Prostate gland (tissue), 2 donors: ENCODE measurements at regions not wholly inside any gene's neighbourhood (a gene's known extent, or its start where the extent isn't known, plus 50 kb on each side); places are given as distances from the start of the nearest gene placed in this dataset.

Experiments
- DNase-seq: peaks from one replicate; pipeline ENCODE4 v3.0.0-alpha.2; 2019; ENCODE audit warnings: low spot score
- H3K27ac ChIP-seq, 2 donors: fragments of 200-600 bp; sonication (generic); 2 replicates each; pipeline ENCODE4 v1.5.1; 2017 to 2019
- H3K27me3 ChIP-seq: fragments of 200-600 bp; sonication (generic); replicated peaks from 2 replicates; pipeline ENCODE4 v1.5.1; 2019; ENCODE audit not compliant: insufficient read depth
- H3K36me3 ChIP-seq, 2 donors: fragments of 200-600 bp; sonication (generic); 1 replicate in 1 of 2; 2 replicates in 1 of 2; pipeline versions ENCODE4 v1.5.1 to v1.8.1; 2017 to 2019
- H3K4me1 ChIP-seq: fragments of 200-600 bp; sonication (generic); replicated peaks from 2 replicates; pipeline ENCODE4 v1.5.1; 2019
- H3K4me3 ChIP-seq, 2 donors: fragments of 200-600 bp; sonication (generic); 2 replicates each; pipeline ENCODE4 v1.5.1; 2017 to 2019
- H3K9me3 ChIP-seq: fragments of 200-600 bp; sonication (generic); 2 replicates; pipeline ENCODE4 v1.5.1; 2017
- POLR2A ChIP-seq: fragments of 450-650 bp; IDR thresholded peaks from one replicate; pipeline ENCODE4 v1.6.1; 2016; ENCODE audit warnings: antibody characterized with exemption, mild to moderate bottlenecking
- POLR2AphosphoS5 ChIP-seq: sonication (generic); formaldehyde crosslinking; IDR thresholded peaks from one replicate; pipeline ENCODE4 v1.6.1; 2017; ENCODE audit warnings: antibody characterized with exemption
- WGBS: methylation state at CpG from one replicate; pipeline ENCODE4 v1.1.5; 2018; 5-methylcytosine and 5-hydroxymethylcytosine counted together
- intact Hi-C: fragments of 100-400 bp; cut with DNase I; formaldehyde crosslinking; loops from one replicate; pipeline ENCODE4 v1.14.2; 2022
- TF ChIP-seq, protein P1 (sequence below), 4 experiments: fragments of 200-600 bp in 2 of 4; fragments of 450-650 bp in 2 of 4; sonication (generic) in 2 of 4; IDR thresholded peaks; 1 replicate in 3 of 4; 2 replicates in 1 of 4; pipeline ENCODE4 v1.5.1; 2016 to 2019; ENCODE audit warnings: antibody characterized with exemption in 4 of 4, mild to moderate bottlenecking in 2 of 4, moderate library complexity in 2 of 4

DNA sequence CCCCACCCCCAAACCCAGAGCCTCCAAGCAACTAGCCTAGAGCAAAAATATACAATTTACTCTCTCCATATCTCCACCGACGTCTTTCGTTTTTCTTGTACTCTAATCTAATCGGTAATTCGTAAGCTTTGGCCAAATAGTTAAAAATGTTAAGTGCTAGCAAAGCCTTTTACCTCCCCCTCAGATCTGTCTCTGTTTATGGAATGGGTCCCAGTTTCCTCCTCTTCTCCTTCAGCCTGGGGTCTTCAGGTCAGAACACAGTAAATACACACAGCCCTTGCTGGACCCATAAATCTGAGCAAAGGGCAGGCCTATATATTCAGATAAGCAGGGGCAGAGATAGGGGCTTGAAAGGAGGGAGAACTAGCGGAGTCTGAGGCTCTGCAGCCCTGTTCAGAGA, 267.4 kb downstream of the MEIS1 start:
- no peak for DNase-seq
- Histone ChIP-seq H3K36me3 (no peaks in the 10 kb centered on the region), H3K27me3 (no peaks in the 10 kb centered on the region), H3K27ac (peak overlapping the region in 1 of 2 donors; percentile 15), H3K9me3 (no peaks in the 10 kb centered on the region), H3K4me1 (peaks cover 9% of the 10 kb centered on the region), H3K4me3 (no peak overlapping the region)
- WGBS, result 65% methylated on average over 6 of the region's 6 CpGs
- TF ChIP-seq POLR2AphosphoS5 (no peak), POLR2A (no peak)
- TF ChIP-seq, protein P1, sequence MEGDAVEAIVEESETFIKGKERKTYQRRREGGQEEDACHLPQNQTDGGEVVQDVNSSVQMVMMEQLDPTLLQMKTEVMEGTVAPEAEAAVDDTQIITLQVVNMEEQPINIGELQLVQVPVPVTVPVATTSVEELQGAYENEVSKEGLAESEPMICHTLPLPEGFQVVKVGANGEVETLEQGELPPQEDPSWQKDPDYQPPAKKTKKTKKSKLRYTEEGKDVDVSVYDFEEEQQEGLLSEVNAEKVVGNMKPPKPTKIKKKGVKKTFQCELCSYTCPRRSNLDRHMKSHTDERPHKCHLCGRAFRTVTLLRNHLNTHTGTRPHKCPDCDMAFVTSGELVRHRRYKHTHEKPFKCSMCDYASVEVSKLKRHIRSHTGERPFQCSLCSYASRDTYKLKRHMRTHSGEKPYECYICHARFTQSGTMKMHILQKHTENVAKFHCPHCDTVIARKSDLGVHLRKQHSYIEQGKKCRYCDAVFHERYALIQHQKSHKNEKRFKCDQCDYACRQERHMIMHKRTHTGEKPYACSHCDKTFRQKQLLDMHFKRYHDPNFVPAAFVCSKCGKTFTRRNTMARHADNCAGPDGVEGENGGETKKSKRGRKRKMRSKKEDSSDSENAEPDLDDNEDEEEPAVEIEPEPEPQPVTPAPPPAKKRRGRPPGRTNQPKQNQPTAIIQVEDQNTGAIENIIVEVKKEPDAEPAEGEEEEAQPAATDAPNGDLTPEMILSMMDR (IDR thresholded peaks at IDR 0.05), result no peak
- intact Hi-C loops, result loop anchor here (5.0 kb wide), 1 partner anchor 335 kb away; no protein-coding TSS in a partner anchor

DNA sequence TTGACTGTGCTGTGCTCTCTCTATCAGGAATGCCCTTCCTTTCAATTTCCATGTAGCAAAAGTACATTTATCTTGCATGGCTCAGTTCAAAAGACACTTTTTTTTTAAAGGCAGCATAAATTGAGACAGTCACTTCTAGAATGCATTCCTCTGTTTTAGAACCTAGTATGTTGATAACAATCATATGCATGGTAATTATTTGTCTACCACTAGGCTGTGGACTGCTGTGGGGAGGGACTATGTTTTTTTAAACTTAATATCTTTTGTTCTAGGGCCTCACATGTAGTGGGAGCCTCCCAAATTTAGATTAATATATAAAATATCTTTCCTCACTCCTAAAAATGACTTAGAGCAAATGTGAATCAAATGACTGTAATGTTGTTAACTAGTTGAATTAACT, 269.9 kb downstream of the MEIS1 start:
- no peak overlapping the region for H3K27ac ChIP-seq
- no peaks in the 10 kb centered on the region for H3K27me3 ChIP-seq
- no peak for DNase-seq
- TF ChIP-seq, protein P1 (IDR thresholded peaks at IDR 0.05), result no peak
- TF ChIP-seq POLR2AphosphoS5, result no peak
- no peak for TF ChIP-seq POLR2A
- peaks cover 6% of the 10 kb centered on the region for H3K4me1 ChIP-seq
- intact Hi-C loops, result loop anchor here (5.0 kb wide), 1 partner anchor 333 kb away; no protein-coding TSS in a partner anchor
- H3K9me3 ChIP-seq, result no peaks in the 10 kb centered on the region
- no peaks in the 10 kb centered on the region for H3K36me3 ChIP-seq
- H3K4me3 ChIP-seq, result no peak overlapping the region

DNA sequence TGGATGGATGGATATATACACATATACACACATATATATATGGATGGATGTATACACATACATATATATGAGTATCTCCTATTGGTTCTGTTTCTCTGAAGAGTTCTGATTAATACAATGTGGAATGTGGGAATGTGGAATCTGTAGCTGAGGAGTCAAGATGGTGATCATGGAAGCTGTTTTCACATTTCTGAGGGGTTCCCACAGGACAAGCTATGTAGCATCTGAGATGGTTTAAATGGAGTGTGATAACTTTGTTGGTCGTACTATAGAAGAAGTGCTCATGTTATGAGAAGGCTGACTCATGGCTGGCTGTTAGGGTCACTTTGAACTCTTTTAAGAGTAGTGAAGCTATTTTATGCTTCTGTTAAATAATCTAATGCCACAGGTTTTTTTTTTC, 279.7 kb downstream of the MEIS1 start:
- intact Hi-C loops, result no loop called here
- H3K4me1 ChIP-seq, result no peaks in the 10 kb centered on the region
- 71% methylated on average over 1 of the region's 1 CpG for WGBS
- no peaks in the 10 kb centered on the region for H3K9me3 ChIP-seq
- H3K36me3 ChIP-seq, result no peaks in the 10 kb centered on the region
- no peak for DNase-seq
- no peak overlapping the region for H3K27ac ChIP-seq
- TF ChIP-seq, protein P1 (IDR thresholded peaks at IDR 0.05), result no peak
- no peak for TF ChIP-seq POLR2AphosphoS5
- no peak for TF ChIP-seq POLR2A
- H3K4me3 ChIP-seq, result no peak overlapping the region
- H3K27me3 ChIP-seq, result no peaks in the 10 kb centered on the region

DNA sequence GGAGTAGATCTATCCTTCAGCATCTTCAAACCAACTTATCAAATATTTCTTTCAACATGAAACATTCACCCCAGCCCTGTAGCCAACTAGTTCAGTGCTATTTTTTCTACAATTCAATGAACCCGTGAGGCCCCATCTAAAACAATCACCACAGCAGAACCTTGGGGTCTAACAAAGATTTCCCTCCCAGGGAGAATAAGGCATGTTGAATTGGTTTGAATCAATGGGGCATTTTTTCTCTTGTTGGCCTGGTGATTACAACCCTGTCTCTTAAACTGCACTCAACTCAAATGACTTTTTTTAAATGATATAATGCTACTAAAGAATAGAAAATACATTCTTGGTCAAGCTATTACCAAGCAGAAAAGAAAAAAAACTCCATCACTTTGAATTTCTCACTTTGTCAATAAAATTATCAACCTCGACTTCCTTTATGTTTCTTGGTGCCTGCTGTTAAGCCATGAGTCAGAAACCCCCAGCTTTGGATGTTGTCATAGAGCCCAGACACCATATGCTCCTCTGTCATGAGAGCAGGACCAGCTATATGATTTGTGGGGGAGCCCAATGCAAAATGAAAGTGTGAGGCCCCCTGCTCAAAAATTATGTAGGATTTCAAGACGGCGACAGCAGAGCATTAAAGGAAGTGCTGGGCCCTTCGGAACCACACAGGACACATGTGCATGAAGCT, 282.4 kb downstream of the MEIS1 start:
- Histone ChIP-seq H3K27ac (no peak overlapping the region), H3K9me3 (no peaks in the 10 kb centered on the region), H3K4me1 (no peaks in the 10 kb centered on the region), H3K4me3 (no peak overlapping the region), H3K27me3 (no peaks in the 10 kb centered on the region), H3K36me3 (no peaks in the 10 kb centered on the region)
- DNase-seq, result no peak
- TF ChIP-seq POLR2AphosphoS5, result no peak
- TF ChIP-seq POLR2A, result no peak
- TF ChIP-seq, protein P1 (IDR thresholded peaks at IDR 0.05), result no peak
- 79% methylated on average over 5 of the region's 5 CpGs for WGBS
- intact Hi-C loops, result no loop called here

DNA sequence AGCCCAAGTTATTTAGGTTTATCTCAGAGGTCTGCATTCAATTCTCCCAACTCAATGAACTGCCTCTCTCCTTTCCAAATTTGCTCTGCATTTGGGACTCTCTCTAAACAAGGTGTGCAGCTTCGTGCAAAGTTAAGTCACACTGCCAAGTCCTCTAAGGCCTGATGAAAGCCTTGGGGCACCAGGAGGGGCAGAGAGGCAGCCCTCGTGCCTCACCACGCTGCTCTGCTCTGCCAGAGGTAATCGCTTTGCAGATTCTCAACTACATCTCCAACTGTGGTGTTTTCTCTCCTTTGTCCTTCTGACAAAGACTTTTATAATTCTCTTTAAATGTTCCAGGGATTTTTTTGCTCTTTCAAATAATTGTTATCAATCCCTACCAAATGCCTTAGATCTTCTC, 283.0 kb downstream of the MEIS1 start:
- H3K9me3 ChIP-seq, result no peaks in the 10 kb centered on the region
- DNase-seq, result no peak
- WGBS, result 78% methylated on average over 4 of the region's 4 CpGs
- no peaks in the 10 kb centered on the region for H3K27me3 ChIP-seq
- H3K27ac ChIP-seq, result no peak overlapping the region
- no peak for TF ChIP-seq POLR2AphosphoS5
- H3K36me3 ChIP-seq, result no peaks in the 10 kb centered on the region
- intact Hi-C loops, result no loop called here
- H3K4me3 ChIP-seq, result no peak overlapping the region
- no peaks in the 10 kb centered on the region for H3K4me1 ChIP-seq
